ENCODE measurements at regions not wholly inside any gene's neighbourhood (a gene's known extent, or its start where the extent isn't known, plus 50 kb on each side); places are given as distances from the start of the nearest gene placed in this dataset.

GRCh38 chr12:131261906-131262305 lies 308.2 kb downstream of the ADGRD1 start:
- POLR2A ChIA-PET (ENCODE audit: unreplicated experiment) = no interaction called here
- no peak for DNase-seq

More at GRCh38 chr12:131261906-131262305, 308.2 kb downstream of the ADGRD1 start:
- H3K27me3 ChIP-seq (ENCODE audit: control insufficient read depth, insufficient read depth, low read length) = no peaks in the 10 kb centered on the region
- H4K5ac ChIP-seq (ENCODE audit: low read depth, low read length) = no peak overlapping the region
- no peaks in the 10 kb centered on the region for H3K79me1 ChIP-seq (ENCODE audit: low read depth in 1 of 2, low read length in 2 of 2)
- no peak overlapping the region for H3K56ac ChIP-seq (ENCODE audit: extremely low read depth, insufficient read depth, low read length)
- no peak overlapping the region for H3K4me2 ChIP-seq (ENCODE audit: low read depth, low read length)
- H3K23ac ChIP-seq (ENCODE audit: low read depth, low read length) = no peak overlapping the region
- no peak overlapping the region for H2AFZ ChIP-seq (replicated peaks; ENCODE audit: low read length, poor library complexity)
- no peak overlapping the region for H3K9ac ChIP-seq (ENCODE audit: low read depth, low read length)
- no peaks in the 10 kb centered on the region for H3K36me3 ChIP-seq (ENCODE audit: control insufficient read depth, insufficient read depth, low read length)
- no peak overlapping the region for H2BK120ac ChIP-seq (ENCODE audit: low read depth, low read length)
- no peak overlapping the region for H4K91ac ChIP-seq (ENCODE audit: insufficient read depth, low read depth, low read length)
- no peaks in the 10 kb centered on the region for H4K20me1 ChIP-seq (ENCODE audit: insufficient read depth, low read length)
- H2AK5ac ChIP-seq (ENCODE audit: low read depth, low read length) = no peak overlapping the region
- H3K14ac ChIP-seq (replicated peaks; ENCODE audit: low read depth, low read length) = no peak overlapping the region
- H3K9me3 ChIP-seq (ENCODE audit: control insufficient read depth, insufficient read depth, low read length) = peaks cover 44% of the 10 kb centered on the region
- H3K27ac ChIP-seq (ENCODE audit: insufficient read depth, low read length) = no peak overlapping the region
- no peaks in the 10 kb centered on the region for H3K4me1 ChIP-seq (ENCODE audit: control insufficient read depth, insufficient read depth, low read length)
- no peak for ATAC-seq (ENCODE audit: low read depth)
- dilution Hi-C loops (cut with HindIII; ENCODE audit: low sequenced_read_pairs, unreplicated experiment) (no loop called here), in situ Hi-C loops (cut with MboI; ENCODE audit: low sequenced_read_pairs) (no loop called here), intact Hi-C loops (cut with micrococcal nuclease) (no loop called here)
- H2BK15ac ChIP-seq (ENCODE audit: low read depth, low read length) = no peak overlapping the region
- H2BK20ac ChIP-seq (ENCODE audit: low read depth, low read length) = no peak overlapping the region
- WGBS, 2 experiments (ENCODE audit: extremely low coverage in 2 of 2, insufficient read length in 1 of 2) = 58% methylated on average over 6 of the region's 17 CpGs; no CpG with 5 or more reads in 1 of the 2 experiments
- H3K4ac ChIP-seq (ENCODE audit: low read depth, low read length) = no peak overlapping the region
- no peak overlapping the region for H2AK9ac ChIP-seq (replicated peaks; ENCODE audit: low read depth, low read length, poor library complexity)
- CTCF ChIA-PET = no interaction called here
- no peak overlapping the region for H3K18ac ChIP-seq (ENCODE audit: low read depth, low read length)
- H4K8ac ChIP-seq (ENCODE audit: low read depth in 2 of 2, low read length in 2 of 2) = no peak overlapping the region
- H3K4me3 ChIP-seq (ENCODE audit: insufficient read depth, low read depth, low read length) = no peak overlapping the region
- no TSS peak for BruUV-seq (replicated peaks)
- TF ChIP-seq SMC3 (IDR thresholded peaks at IDR 0.05; ENCODE audit: low read depth, low read length) = no peak
- TF ChIP-seq CHD1 (IDR thresholded peaks at IDR 0.05; ENCODE audit: low read depth, low read length) = no peak
- no peak for TF ChIP-seq RCOR1 (IDR thresholded peaks at IDR 0.05; ENCODE audit: insufficient replicate concordance, low read length)
- TF ChIP-seq FOS (IDR thresholded peaks at IDR 0.05; ENCODE audit: low read depth, low read length) = no peak
- no peak for TF ChIP-seq RFX5 (IDR thresholded peaks at IDR 0.05; ENCODE audit: low read depth, low read length)
- TF ChIP-seq CEBPB (IDR thresholded peaks at IDR 0.05; ENCODE audit: low read depth, low read length) = no peak
- no peak for TF ChIP-seq MAFK (IDR thresholded peaks at IDR 0.05; ENCODE audit: low read depth, low read length)
- TF ChIP-seq, protein P1, sequence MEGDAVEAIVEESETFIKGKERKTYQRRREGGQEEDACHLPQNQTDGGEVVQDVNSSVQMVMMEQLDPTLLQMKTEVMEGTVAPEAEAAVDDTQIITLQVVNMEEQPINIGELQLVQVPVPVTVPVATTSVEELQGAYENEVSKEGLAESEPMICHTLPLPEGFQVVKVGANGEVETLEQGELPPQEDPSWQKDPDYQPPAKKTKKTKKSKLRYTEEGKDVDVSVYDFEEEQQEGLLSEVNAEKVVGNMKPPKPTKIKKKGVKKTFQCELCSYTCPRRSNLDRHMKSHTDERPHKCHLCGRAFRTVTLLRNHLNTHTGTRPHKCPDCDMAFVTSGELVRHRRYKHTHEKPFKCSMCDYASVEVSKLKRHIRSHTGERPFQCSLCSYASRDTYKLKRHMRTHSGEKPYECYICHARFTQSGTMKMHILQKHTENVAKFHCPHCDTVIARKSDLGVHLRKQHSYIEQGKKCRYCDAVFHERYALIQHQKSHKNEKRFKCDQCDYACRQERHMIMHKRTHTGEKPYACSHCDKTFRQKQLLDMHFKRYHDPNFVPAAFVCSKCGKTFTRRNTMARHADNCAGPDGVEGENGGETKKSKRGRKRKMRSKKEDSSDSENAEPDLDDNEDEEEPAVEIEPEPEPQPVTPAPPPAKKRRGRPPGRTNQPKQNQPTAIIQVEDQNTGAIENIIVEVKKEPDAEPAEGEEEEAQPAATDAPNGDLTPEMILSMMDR (conservative IDR thresholded peaks at IDR 0.05; ENCODE audit: low read depth, low read length) = no peak
- TF ChIP-seq, protein P2, sequence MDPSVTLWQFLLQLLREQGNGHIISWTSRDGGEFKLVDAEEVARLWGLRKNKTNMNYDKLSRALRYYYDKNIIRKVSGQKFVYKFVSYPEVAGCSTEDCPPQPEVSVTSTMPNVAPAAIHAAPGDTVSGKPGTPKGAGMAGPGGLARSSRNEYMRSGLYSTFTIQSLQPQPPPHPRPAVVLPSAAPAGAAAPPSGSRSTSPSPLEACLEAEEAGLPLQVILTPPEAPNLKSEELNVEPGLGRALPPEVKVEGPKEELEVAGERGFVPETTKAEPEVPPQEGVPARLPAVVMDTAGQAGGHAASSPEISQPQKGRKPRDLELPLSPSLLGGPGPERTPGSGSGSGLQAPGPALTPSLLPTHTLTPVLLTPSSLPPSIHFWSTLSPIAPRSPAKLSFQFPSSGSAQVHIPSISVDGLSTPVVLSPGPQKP (IDR thresholded peaks at IDR 0.05; ENCODE audit: borderline replicate concordance, low read depth, low read length) = no peak
- no peaks in the 10 kb centered on the region for H3K9me1 ChIP-seq (ENCODE audit: insufficient read depth, low read length)
- no peak overlapping the region for H2BK5ac ChIP-seq (ENCODE audit: low read depth, low read length, poor library complexity, severe bottlenecking)

All from IMR-90 (cell line).